ENCODE measurements at regions not wholly inside any gene's neighbourhood (a gene's known extent, or its start where the extent isn't known, plus 50 kb on each side); places are given as distances from the start of the nearest gene placed in this dataset.

GRCh38 chr2:7672685-7673071 lies 755.5 kb downstream of the RNF144A start:
- H3K4me3 ChIP-seq (ENCODE audit: low read length), result no peak overlapping the region
- no peak for DNase-seq (ENCODE audit: low read depth)
- no peak for TF ChIP-seq CTCF (conservative IDR thresholded peaks at IDR 0.05; ENCODE audit: low read depth, low read length)

DNA sequence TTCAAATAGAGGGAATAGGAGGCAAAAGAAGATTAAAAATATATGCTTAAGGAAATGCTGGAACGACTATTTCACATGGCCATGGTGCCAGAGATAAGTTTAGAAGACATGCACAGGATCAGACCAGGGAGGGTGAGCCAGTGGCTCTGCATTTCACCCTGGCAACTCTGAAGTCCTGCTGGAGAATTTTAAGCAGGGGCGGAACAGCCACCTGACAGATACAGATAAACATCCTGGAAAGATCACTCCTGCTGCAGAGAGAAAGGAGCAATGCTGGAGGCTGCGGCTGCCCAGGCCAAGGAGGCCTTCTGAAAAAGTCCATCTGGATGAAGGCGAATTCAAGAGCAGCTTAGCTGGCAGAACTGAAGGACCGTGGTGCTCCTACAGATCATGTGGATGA lies 755.9 kb downstream of the RNF144A start:
- DNase-seq (ENCODE audit: low read depth), result no peak
- no peak for TF ChIP-seq CTCF (conservative IDR thresholded peaks at IDR 0.05; ENCODE audit: low read depth, low read length)
- H3K4me3 ChIP-seq (ENCODE audit: low read length), result no peak overlapping the region

DNA sequence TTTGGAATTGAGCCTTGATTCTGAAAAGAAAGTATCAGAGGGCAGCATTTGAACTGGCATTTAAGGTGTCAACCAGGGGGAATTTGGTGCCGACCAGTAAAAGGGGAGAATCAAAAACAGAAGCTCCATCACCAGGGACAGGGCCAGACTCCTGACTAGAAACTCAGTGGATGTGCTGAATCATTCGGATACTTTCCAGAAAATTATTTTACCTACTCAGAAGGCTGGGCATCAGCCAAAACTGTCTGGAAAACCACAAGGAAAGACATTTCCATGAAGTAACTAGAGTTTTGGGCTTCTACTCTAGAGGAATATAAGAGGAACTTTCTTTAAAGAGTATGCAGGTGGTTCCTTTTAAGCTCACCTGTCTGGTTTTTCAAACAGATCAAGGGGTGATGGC lies 756.6 kb downstream of the RNF144A start:
- DNase-seq (ENCODE audit: low read depth), result no peak
- no peak for TF ChIP-seq CTCF (conservative IDR thresholded peaks at IDR 0.05; ENCODE audit: low read depth, low read length)
- no peak overlapping the region for H3K4me3 ChIP-seq (ENCODE audit: low read length)

DNA sequence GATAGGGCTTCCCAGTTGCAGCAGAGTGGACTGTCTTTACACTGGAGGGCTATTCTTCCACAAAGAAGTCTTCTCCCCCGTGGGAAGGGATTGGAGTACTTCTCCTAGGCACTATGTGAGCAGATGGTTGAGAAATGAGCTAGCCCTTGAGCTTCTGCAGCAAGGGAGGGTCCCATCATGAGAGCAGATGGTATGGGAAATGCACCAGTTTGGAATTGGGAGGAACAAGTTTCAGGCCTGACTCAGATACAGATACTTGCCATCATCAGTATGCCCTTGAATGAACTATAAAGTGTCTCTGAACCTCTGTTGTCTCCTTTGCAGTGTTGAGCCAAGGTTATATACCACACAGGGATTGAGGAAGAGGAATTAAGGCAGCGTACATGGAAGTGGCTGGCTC lies 757.4 kb downstream of the RNF144A start:
- no peak for TF ChIP-seq CTCF (conservative IDR thresholded peaks at IDR 0.05; ENCODE audit: low read depth, low read length)
- no peak overlapping the region for H3K4me3 ChIP-seq (ENCODE audit: low read length)
- DNase-seq (ENCODE audit: low read depth), result no peak

DNA sequence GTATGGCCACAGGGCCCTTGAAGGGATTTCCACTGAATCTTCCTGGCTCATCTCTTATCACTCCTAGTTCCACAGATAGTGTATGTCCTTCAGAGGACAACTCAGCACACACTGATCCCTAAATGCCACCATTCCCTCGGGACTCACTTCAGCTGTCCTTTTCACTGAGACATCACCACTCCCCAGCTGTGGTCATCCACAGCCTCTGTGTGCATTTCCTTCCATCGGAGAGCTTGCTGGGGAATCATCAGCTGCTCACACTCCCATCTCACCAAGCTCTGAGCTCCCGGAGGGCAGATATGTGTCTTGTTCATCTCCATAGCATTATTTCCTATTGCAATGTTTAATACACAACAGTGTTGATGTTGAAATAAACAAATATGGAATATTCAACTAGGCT lies 759.5 kb downstream of the RNF144A start:
- TF ChIP-seq CTCF (conservative IDR thresholded peaks at IDR 0.05; ENCODE audit: low read depth, low read length), result no peak
- H3K4me3 ChIP-seq (ENCODE audit: low read length), result no peak overlapping the region
- no peak for DNase-seq (ENCODE audit: low read depth)

- no peak for DNase-seq (ENCODE audit: low read depth)
- no peak for TF ChIP-seq CTCF (conservative IDR thresholded peaks at IDR 0.05; ENCODE audit: low read depth, low read length)
- no peak overlapping the region for H3K4me3 ChIP-seq (ENCODE audit: low read length)
Observed at GRCh38 chr2:7681881-7682461, 764.8 kb downstream of the RNF144A start.

DNA sequence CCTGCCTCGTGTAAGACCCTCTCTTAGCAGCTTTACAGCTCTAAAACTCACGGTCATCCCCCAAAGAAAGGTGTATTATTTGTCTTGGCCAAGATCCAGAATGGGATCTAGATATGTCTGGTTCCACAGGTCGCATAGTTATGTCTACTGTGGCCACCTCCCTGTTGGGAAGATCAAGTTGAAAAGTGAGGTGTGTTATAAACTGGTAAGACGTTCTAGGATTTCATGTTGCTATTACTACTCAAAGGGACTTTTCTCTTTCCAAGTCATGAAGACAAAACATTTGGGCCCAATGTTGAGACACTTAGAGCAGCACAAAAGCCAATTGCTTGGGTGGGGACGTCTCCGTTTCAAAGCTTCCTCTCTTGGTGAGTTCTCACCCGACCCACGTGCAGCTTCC lies 766.0 kb downstream of the RNF144A start:
- no peak for DNase-seq (ENCODE audit: low read depth)
- TF ChIP-seq CTCF (conservative IDR thresholded peaks at IDR 0.05; ENCODE audit: low read depth, low read length), result no peak
- no peak overlapping the region for H3K4me3 ChIP-seq (ENCODE audit: low read length)

Measured in retinal pigment epithelial cell (primary cell).